Upper lobe of left lung (tissue), 4 donors: ENCODE measurements at regions not wholly inside any gene's neighbourhood (a gene's known extent, or its start where the extent isn't known, plus 50 kb on each side); places are given as distances from the start of the nearest gene placed in this dataset.

Experiments
- EP300 ChIP-seq, 4 donors: sonication (generic); formaldehyde crosslinking; IDR thresholded peaks; one replicate each; pipeline ENCODE4 v1.5.1; 2017; ENCODE audit warnings: antibody characterized with exemption in 4 of 4, control low read depth in 2 of 4
- TF ChIP-seq, protein P1 (sequence below), 6 experiments: fragments of 450-650 bp in 4 of 6; fragments of 200-600 bp in 2 of 6; sonication (generic) in 2 of 6; IDR thresholded peaks; one replicate each; pipeline ENCODE4 v1.5.1; 2016 to 2019; ENCODE audit warnings: antibody characterized with exemption in 6 of 6

DNA sequence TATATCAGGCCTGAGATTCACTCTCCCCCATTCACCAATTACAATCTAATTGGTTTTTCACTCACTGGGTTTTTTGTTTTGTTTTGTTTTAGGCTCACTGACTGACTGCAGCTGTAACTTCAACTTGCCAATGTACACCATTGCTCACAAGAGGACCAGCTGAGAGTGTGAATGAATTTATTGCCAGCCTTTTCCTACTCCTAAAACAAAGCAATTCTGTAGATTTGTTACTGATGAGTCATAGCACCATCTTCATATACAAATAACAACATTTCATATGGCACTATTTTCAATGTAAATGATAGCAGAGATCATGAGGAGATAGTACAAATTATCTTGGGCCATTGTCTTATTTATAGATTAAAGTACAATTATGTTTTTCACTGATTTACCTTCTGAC is 76.0 kb upstream of the DPYD start:
- TF ChIP-seq, protein P1, sequence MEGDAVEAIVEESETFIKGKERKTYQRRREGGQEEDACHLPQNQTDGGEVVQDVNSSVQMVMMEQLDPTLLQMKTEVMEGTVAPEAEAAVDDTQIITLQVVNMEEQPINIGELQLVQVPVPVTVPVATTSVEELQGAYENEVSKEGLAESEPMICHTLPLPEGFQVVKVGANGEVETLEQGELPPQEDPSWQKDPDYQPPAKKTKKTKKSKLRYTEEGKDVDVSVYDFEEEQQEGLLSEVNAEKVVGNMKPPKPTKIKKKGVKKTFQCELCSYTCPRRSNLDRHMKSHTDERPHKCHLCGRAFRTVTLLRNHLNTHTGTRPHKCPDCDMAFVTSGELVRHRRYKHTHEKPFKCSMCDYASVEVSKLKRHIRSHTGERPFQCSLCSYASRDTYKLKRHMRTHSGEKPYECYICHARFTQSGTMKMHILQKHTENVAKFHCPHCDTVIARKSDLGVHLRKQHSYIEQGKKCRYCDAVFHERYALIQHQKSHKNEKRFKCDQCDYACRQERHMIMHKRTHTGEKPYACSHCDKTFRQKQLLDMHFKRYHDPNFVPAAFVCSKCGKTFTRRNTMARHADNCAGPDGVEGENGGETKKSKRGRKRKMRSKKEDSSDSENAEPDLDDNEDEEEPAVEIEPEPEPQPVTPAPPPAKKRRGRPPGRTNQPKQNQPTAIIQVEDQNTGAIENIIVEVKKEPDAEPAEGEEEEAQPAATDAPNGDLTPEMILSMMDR (IDR thresholded peaks at IDR 0.05) = no peak
- TF ChIP-seq EP300 (IDR thresholded peaks at IDR 0.05) = no peak
